Panc1 (cell line): ENCODE measurements at regions not wholly inside any gene's neighbourhood (a gene's known extent, or its start where the extent isn't known, plus 50 kb on each side); places are given as distances from the start of the nearest gene placed in this dataset.

Experiments
- TF ChIP-seq, protein P1 (sequence below): fragments of 450-650 bp; IDR thresholded peaks from 2 replicates; pipeline ENCODE4 v1.5.1; 2017; ENCODE audit warnings: mild to moderate bottlenecking
- TF ChIP-seq, protein P2 (sequence below), 2 experiments: IDR thresholded peaks; 2 replicates each; pipeline ENCODE4 v1.6.1; 2011 to 2012; ENCODE audit warnings: low read depth in 2 of 2, control low read depth in 1 of 2, low read length in 1 of 2, mild to moderate bottlenecking in 1 of 2, moderate library complexity in 1 of 2; ENCODE audit not compliant: insufficient read depth in 1 of 2

DNA sequence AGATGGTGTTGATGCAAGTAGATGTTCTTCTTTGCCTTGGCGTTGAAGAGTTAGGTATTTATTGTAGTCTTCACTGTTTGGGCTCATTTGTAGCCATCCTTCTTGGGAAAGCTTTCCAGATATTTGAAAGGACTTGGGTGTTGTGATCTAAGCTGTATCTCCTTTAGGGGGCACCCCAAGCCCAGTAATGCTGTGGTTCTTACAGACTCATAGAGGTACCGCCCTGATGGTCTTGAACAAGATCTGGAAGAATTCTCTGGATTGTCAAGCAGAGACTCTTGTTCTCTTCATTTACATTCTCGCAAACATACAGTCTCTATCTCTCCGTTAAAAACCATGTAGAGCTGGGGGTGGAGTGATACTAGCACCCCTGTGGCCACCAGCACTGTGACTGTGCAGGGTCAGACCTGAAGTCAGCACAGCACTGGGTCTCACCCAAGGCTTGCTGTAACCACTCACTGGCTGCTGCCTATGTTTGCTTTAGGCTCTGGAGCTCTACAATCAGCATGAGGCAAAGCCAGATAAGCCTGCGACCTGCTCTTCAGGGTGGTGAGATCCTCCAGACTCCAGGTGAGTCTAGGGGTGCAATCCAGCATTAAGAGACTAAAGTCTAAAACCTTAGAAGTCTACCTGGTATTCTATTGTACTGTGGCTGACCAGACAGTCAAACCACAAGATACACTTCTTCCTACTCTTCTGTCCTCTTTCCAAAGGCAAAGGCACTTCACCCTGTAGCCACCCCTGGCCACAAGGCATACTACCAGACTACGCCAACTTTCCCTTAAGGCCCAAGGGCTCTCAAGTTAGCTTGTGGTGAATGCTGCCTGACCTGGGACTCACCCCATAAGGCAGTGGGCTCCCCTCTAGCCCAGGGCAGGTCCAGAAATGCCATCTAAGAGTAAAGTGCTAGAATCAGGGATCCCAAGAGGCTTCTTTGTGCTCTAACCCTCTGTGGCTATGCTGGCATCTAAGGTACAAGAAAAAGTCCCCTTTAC lies 209.7 kb upstream of the TMEM196 start:
- TF ChIP-seq, protein P1, sequence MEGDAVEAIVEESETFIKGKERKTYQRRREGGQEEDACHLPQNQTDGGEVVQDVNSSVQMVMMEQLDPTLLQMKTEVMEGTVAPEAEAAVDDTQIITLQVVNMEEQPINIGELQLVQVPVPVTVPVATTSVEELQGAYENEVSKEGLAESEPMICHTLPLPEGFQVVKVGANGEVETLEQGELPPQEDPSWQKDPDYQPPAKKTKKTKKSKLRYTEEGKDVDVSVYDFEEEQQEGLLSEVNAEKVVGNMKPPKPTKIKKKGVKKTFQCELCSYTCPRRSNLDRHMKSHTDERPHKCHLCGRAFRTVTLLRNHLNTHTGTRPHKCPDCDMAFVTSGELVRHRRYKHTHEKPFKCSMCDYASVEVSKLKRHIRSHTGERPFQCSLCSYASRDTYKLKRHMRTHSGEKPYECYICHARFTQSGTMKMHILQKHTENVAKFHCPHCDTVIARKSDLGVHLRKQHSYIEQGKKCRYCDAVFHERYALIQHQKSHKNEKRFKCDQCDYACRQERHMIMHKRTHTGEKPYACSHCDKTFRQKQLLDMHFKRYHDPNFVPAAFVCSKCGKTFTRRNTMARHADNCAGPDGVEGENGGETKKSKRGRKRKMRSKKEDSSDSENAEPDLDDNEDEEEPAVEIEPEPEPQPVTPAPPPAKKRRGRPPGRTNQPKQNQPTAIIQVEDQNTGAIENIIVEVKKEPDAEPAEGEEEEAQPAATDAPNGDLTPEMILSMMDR, result no peak
- TF ChIP-seq, protein P2, sequence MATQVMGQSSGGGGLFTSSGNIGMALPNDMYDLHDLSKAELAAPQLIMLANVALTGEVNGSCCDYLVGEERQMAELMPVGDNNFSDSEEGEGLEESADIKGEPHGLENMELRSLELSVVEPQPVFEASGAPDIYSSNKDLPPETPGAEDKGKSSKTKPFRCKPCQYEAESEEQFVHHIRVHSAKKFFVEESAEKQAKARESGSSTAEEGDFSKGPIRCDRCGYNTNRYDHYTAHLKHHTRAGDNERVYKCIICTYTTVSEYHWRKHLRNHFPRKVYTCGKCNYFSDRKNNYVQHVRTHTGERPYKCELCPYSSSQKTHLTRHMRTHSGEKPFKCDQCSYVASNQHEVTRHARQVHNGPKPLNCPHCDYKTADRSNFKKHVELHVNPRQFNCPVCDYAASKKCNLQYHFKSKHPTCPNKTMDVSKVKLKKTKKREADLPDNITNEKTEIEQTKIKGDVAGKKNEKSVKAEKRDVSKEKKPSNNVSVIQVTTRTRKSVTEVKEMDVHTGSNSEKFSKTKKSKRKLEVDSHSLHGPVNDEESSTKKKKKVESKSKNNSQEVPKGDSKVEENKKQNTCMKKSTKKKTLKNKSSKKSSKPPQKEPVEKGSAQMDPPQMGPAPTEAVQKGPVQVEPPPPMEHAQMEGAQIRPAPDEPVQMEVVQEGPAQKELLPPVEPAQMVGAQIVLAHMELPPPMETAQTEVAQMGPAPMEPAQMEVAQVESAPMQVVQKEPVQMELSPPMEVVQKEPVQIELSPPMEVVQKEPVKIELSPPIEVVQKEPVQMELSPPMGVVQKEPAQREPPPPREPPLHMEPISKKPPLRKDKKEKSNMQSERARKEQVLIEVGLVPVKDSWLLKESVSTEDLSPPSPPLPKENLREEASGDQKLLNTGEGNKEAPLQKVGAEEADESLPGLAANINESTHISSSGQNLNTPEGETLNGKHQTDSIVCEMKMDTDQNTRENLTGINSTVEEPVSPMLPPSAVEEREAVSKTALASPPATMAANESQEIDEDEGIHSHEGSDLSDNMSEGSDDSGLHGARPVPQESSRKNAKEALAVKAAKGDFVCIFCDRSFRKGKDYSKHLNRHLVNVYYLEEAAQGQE (IDR thresholded peaks at IDR 0.05; ENCODE audit: insufficient read depth in 1 of 2, low read depth in 2 of 2, low read length in 1 of 2), result no peak
